Left lung (tissue), 4 donors: ENCODE measurements at regions not wholly inside any gene's neighbourhood (a gene's known extent, or its start where the extent isn't known, plus 50 kb on each side); places are given as distances from the start of the nearest gene placed in this dataset.

Experiments
- ATAC-seq: fragments of 200-7000 bp; cut with Tn5 transposase; one replicate; pipeline ENCODE4 v1.9.1; 2020; ENCODE audit warnings: moderate library complexity
- DNase-seq, 4 donors: peaks; one replicate each; pipeline ENCODE4 v3.0.0-alpha.2; 2013 to 2020
- H3K27ac ChIP-seq, 2 donors: fragments of 200-600 bp; sonication (generic) in 1 of 2; one replicate each; pipeline versions ENCODE4 v1.5.0 to v1.8.0; 2020 to 2021
- H3K27me3 ChIP-seq, 2 donors: fragments of 200-600 bp; sonication (generic) in 1 of 2; one replicate each; pipeline versions ENCODE4 v1.5.0 to v1.8.0; 2020 to 2021
- H3K36me3 ChIP-seq, 2 donors: fragments of 200-600 bp; sonication (generic) in 1 of 2; one replicate each; pipeline versions ENCODE4 v1.5.0 to v1.8.0; 2020 to 2021
- H3K4me1 ChIP-seq, 2 donors: fragments of 200-600 bp; one replicate each; pipeline ENCODE4 v1.8.0; 2021
- H3K4me3 ChIP-seq, 2 donors: fragments of 200-600 bp; sonication (generic) in 1 of 2; one replicate each; pipeline versions ENCODE4 v1.5.0 to v1.8.0; 2020 to 2021; ENCODE audit warnings: mild to moderate bottlenecking in 1 of 2
- H3K9me3 ChIP-seq, 2 donors: fragments of 200-600 bp; sonication (generic) in 1 of 2; one replicate each; pipeline versions ENCODE4 v1.5.0 to v1.8.0; 2020 to 2021
- CTCF ChIP-seq, 2 donors: fragments of 200-600 bp; sonication (generic) in 1 of 2; IDR thresholded peaks; one replicate each; pipeline versions ENCODE4 v1.5.0 to v1.8.0; 2021; ENCODE audit warnings: antibody characterized with exemption in 2 of 2
- intact Hi-C, 2 donors: fragments of 100-400 bp; cut with DNase I; formaldehyde crosslinking; loops; one replicate each; pipeline versions ENCODE4 v1.11.2 to v1.14.2; 2022
- donor health status: DM: no; HTN: yes; CAD: no.
- donor health status: DM: no; HTN: no; CAD: no.

GRCh38 chr9:108271236-108271635 lies 584.5 kb downstream of the ACTL7B start:
- H3K36me3 ChIP-seq = no peaks in the 10 kb centered on the region
- no peak overlapping the region for H3K27ac ChIP-seq
- H3K27me3 ChIP-seq = no peaks in the 10 kb centered on the region
- DNase-seq = no peak
- intact Hi-C loops = no loop called here
- peaks cover 0 to 12% of the 10 kb centered on the region in 2 donors for H3K4me1 ChIP-seq
- ATAC-seq = no peak
- no peaks in the 10 kb centered on the region for H3K9me3 ChIP-seq
- TF ChIP-seq CTCF (IDR thresholded peaks at IDR 0.05) = no peak
- H3K4me3 ChIP-seq = no peak overlapping the region

GRCh38 chr9:108270561-108270960 lies 585.2 kb downstream of the ACTL7B start:
- H3K27ac ChIP-seq = no peak overlapping the region
- peak in 1 of 4 donors; percentile 22 for DNase-seq
- peaks cover 0 to 12% of the 10 kb centered on the region in 2 donors for H3K4me1 ChIP-seq
- no peak for TF ChIP-seq CTCF (IDR thresholded peaks at IDR 0.05)
- H3K36me3 ChIP-seq = no peaks in the 10 kb centered on the region
- intact Hi-C loops = no loop called here
- H3K4me3 ChIP-seq = no peak overlapping the region
- no peak for ATAC-seq
- no peaks in the 10 kb centered on the region for H3K27me3 ChIP-seq
- H3K9me3 ChIP-seq = no peaks in the 10 kb centered on the region

- DNase-seq = no peak
- no peak for ATAC-seq
- intact Hi-C loops = no loop called here
- Histone ChIP-seq H3K9me3 (no peaks in the 10 kb centered on the region), H3K27me3 (no peaks in the 10 kb centered on the region), H3K4me3 (no peak overlapping the region), H3K27ac (no peak overlapping the region), H3K36me3 (no peaks in the 10 kb centered on the region), H3K4me1 (peaks cover 0 to 12% of the 10 kb centered on the region in 2 donors)
- TF ChIP-seq CTCF (IDR thresholded peaks at IDR 0.05) = no peak
Observed at GRCh38 chr9:108270051-108270450, 585.7 kb downstream of the ACTL7B start.

- intact Hi-C loops = no loop called here
- H3K36me3 ChIP-seq = no peaks in the 10 kb centered on the region
- H3K27ac ChIP-seq = no peak overlapping the region
- TF ChIP-seq CTCF (IDR thresholded peaks at IDR 0.05) = no peak
- ATAC-seq = no peak
- H3K27me3 ChIP-seq = no peaks in the 10 kb centered on the region
- DNase-seq = no peak
- H3K4me3 ChIP-seq = no peak overlapping the region
- H3K9me3 ChIP-seq = no peaks in the 10 kb centered on the region
- peaks cover 0 to 12% of the 10 kb centered on the region in 2 donors for H3K4me1 ChIP-seq
Observed at GRCh38 chr9:108269371-108269770, 586.4 kb downstream of the ACTL7B start.

GRCh38 chr9:108265065-108265464 lies 590.7 kb downstream of the ACTL7B start:
- intact Hi-C loops = no loop called here
- no peaks in the 10 kb centered on the region for H3K36me3 ChIP-seq
- no peak for DNase-seq
- H3K9me3 ChIP-seq = no peaks in the 10 kb centered on the region
- no peaks in the 10 kb centered on the region for H3K4me1 ChIP-seq
- no peak overlapping the region for H3K27ac ChIP-seq
- no peak for ATAC-seq
- H3K27me3 ChIP-seq = no peaks in the 10 kb centered on the region
- no peak for TF ChIP-seq CTCF (IDR thresholded peaks at IDR 0.05)
- H3K4me3 ChIP-seq = no peak overlapping the region
